ENCODE measurements at regions not wholly inside any gene's neighbourhood (a gene's known extent, or its start where the extent isn't known, plus 50 kb on each side); places are given as distances from the start of the nearest gene placed in this dataset.

DNA sequence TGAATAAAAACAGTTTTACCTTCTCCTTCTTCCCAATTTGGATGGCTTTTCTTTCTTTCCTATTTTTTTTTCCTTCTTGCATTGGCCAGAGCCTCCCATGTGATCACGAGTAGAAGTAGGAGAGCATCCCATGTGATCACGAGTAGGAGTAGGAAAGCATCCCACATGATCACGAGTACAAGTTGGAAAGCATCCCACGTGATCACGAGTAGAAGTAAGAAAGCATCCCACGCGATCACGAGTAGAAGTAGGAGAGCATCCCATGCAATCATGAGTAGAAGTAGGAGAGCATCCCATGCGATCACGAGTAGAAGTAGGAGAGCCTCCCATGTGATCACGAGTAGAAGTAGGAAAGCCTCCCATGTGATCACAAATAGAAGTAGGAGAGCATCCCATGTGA lies 218.6 kb downstream of the DLL1 start (continued):
- TF ChIP-seq ZNF317 (CRISPR knock-in tag; IDR thresholded peaks at IDR 0.05; ENCODE audit: borderline replicate concordance, low read depth) (no peak), CTCF (IDR thresholded peaks at IDR 0.05) (no peak)
- TF ChIP-seq, protein P1, sequence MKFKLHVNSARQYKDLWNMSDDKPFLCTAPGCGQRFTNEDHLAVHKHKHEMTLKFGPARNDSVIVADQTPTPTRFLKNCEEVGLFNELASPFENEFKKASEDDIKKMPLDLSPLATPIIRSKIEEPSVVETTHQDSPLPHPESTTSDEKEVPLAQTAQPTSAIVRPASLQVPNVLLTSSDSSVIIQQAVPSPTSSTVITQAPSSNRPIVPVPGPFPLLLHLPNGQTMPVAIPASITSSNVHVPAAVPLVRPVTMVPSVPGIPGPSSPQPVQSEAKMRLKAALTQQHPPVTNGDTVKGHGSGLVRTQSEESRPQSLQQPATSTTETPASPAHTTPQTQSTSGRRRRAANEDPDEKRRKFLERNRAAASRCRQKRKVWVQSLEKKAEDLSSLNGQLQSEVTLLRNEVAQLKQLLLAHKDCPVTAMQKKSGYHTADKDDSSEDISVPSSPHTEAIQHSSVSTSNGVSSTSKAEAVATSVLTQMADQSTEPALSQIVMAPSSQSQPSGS (CRISPR knock-in tag; IDR thresholded peaks at IDR 0.05; ENCODE audit: borderline replicate concordance, low read depth) = no peak

GRCh38 chr6:170069611-170070010 lies 221.3 kb downstream of the DLL1 start:
- DNase-seq (ENCODE audit: low spot score) (no peak), ATAC-seq (no peak)
- TF ChIP-seq STAT6 (CRISPR knock-in tag; conservative IDR thresholded peaks at IDR 0.05; ENCODE audit: low read depth) (no peak), CDX4 (CRISPR knock-in tag; IDR thresholded peaks at IDR 0.05; ENCODE audit: borderline replicate concordance) (no peak), ZNF232 (CRISPR knock-in tag; IDR thresholded peaks at IDR 0.05) (no peak), TEAD4 (CRISPR knock-in tag; IDR thresholded peaks at IDR 0.05) (no peak), ESRRA (CRISPR knock-in tag; IDR thresholded peaks at IDR 0.05; ENCODE audit: borderline replicate concordance) (no peak), IRF1 (CRISPR knock-in tag; IDR thresholded peaks at IDR 0.05) (no peak), ATF3 (CRISPR knock-in tag; conservative IDR thresholded peaks at IDR 0.05) (no peak), E2F1 (CRISPR knock-in tag; IDR thresholded peaks at IDR 0.05) (no peak), KAT7 (CRISPR knock-in tag; IDR thresholded peaks at IDR 0.05; ENCODE audit: borderline replicate concordance) (no peak)
- TF ChIP-seq, protein P2, sequence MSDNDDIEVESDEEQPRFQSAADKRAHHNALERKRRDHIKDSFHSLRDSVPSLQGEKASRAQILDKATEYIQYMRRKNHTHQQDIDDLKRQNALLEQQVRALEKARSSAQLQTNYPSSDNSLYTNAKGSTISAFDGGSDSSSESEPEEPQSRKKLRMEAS (CRISPR knock-in tag; IDR thresholded peaks at IDR 0.05) = no peak
- peaks cover 42% of the 10 kb centered on the region for H3K9me3 Mint-ChIP-seq
- ChIA-PET POLR2A (no interaction called here), CTCF (no interaction called here)
- peaks cover 4% of the 10 kb centered on the region; the same call in 1 of the 2 replicates for H3K27me3 Mint-ChIP-seq (ENCODE audit: low read depth)
- H3K4me3 Mint-ChIP-seq = no peak overlapping the region
- H3K27ac Mint-ChIP-seq = no peak overlapping the region
- no peaks in the 10 kb centered on the region for H3K4me1 Mint-ChIP-seq
- H3K36me3 Mint-ChIP-seq = peaks cover 20% of the 10 kb centered on the region

DNA sequence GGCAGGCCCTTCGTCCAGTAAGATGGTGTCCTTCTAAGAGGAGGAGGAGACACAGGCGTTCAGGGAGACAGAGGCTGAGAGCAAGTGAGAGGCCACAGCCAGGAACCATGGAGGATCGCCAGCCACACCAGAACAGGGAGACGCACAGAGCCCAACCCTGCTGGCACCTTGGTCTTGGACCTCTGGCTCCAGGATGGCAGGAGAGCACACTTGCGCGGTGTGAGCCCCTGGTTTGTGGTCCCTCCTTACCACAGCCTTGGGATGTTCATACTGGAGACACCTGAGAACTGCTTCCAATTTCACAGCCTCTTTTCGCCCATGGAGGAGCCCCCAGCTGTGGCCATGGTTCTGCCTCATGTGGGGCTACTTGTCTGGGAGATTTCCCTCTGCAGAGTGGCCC lies 222.4 kb downstream of the DLL1 start:
- POLR2A ChIA-PET = no interaction called here
- no peak overlapping the region for H3K27ac Mint-ChIP-seq
- H3K36me3 Mint-ChIP-seq = peaks cover 20% of the 10 kb centered on the region
- DNase-seq (ENCODE audit: low spot score) (no peak), ATAC-seq (no peak)
- CTCF ChIA-PET = no interaction called here
- peaks cover 6% of the 10 kb centered on the region for H3K4me1 Mint-ChIP-seq
- H3K4me3 Mint-ChIP-seq = no peak overlapping the region
- peaks cover 42% of the 10 kb centered on the region for H3K9me3 Mint-ChIP-seq
- H3K27me3 Mint-ChIP-seq (ENCODE audit: low read depth) = peaks cover 4% of the 10 kb centered on the region; the same call in 1 of the 2 replicates
- no peak for TF ChIP-seq FOXP1 (CRISPR knock-in tag; IDR thresholded peaks at IDR 0.05; ENCODE audit: borderline replicate concordance)
- TF ChIP-seq, protein P3, sequence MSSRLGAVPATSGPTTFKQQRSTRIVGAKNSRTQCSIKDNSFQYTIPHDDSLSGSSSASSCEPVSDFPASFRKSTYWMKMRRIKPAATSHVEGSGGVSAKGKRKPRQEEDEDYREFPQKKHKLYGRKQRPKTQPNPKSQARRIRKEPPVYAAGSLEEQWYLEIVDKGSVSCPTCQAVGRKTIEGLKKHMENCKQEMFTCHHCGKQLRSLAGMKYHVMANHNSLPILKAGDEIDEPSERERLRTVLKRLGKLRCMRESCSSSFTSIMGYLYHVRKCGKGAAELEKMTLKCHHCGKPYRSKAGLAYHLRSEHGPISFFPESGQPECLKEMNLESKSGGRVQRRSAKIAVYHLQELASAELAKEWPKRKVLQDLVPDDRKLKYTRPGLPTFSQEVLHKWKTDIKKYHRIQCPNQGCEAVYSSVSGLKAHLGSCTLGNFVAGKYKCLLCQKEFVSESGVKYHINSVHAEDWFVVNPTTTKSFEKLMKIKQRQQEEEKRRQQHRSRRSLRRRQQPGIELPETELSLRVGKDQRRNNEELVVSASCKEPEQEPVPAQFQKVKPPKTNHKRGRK (CRISPR knock-in tag; IDR thresholded peaks at IDR 0.05; ENCODE audit: borderline replicate concordance) = no peak
- TF ChIP-seq RELA (CRISPR knock-in tag; IDR thresholded peaks at IDR 0.05; ENCODE audit: borderline replicate concordance) = no peak
- no peak for TF ChIP-seq JUN (CRISPR knock-in tag; IDR thresholded peaks at IDR 0.05)
- no peak for TF ChIP-seq NR3C1 (CRISPR knock-in tag; conservative IDR thresholded peaks at IDR 0.05; ENCODE audit: low read depth)

All from WTC11 (cell line).